ENCODE measurements at regions not wholly inside any gene's neighbourhood (a gene's known extent, or its start where the extent isn't known, plus 50 kb on each side); places are given as distances from the start of the nearest gene placed in this dataset.
A peak's percentile ranks its signal among the peaks of the same experiment; 100 is the strongest.

DNA sequence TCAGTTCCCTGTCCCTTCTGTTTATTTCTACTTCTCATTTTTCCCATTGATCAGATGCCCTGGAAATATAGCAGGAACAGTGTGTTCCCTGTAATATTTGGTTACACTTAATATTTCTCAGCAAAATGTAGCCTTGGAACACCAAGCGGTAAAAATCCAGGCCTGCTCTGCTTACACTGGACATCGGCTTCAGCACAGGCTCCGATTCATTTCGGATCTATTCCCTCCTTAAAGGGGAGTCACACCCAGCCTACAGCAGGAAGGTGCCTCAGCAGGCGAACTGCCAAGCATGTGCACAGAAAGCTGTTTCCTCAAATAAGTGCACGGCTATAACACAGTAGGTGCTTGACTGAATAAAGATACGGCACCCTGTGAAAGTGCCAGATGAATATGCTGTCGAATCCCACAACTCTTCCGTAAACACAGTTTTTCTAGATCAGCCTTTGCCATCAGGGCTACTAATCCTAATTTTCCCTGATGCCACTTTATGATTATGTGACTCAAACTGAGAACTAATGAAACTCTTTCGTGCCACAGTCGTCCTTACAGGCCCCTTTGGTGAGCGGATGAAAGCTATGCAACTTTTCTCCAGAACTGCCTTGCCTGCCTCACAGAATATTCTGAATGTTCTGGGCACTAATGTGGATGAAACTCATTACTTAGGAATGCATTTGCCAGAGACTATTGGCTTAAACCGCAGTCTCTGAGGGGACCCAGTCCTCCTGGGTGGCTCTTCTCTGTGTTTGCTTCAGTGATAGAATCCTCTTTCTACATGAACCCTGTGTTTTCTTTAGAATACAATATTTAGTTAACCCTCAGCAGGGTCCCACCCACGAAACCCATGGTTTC is 275.5 kb upstream of the RUNX1 start:
- intact Hi-C loops (cut with DNase I; ENCODE audit: low total_unique reads), result no loop called here
- Histone ChIP-seq H3K4me1 (peaks cover 8 to 16% of the 10 kb centered on the region in 2 donors), H3K36me3 (no peaks in the 10 kb centered on the region), H3K9me3 (no peaks in the 10 kb centered on the region), H3K4me3 (no peak overlapping the region), H3K27ac (peak overlapping the region; percentile 22 to 55 (median 38)), H3K27me3 (no peaks in the 10 kb centered on the region)
- TF ChIP-seq, protein P1, sequence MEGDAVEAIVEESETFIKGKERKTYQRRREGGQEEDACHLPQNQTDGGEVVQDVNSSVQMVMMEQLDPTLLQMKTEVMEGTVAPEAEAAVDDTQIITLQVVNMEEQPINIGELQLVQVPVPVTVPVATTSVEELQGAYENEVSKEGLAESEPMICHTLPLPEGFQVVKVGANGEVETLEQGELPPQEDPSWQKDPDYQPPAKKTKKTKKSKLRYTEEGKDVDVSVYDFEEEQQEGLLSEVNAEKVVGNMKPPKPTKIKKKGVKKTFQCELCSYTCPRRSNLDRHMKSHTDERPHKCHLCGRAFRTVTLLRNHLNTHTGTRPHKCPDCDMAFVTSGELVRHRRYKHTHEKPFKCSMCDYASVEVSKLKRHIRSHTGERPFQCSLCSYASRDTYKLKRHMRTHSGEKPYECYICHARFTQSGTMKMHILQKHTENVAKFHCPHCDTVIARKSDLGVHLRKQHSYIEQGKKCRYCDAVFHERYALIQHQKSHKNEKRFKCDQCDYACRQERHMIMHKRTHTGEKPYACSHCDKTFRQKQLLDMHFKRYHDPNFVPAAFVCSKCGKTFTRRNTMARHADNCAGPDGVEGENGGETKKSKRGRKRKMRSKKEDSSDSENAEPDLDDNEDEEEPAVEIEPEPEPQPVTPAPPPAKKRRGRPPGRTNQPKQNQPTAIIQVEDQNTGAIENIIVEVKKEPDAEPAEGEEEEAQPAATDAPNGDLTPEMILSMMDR (IDR thresholded peaks at IDR 0.05 in 4 of 5, conservative IDR thresholded peaks at IDR 0.05 in 1 of 5), result no peak
- TF ChIP-seq POLR2A (IDR thresholded peaks at IDR 0.05), result no peak
- DNase-seq (peak in 1 of 2 donors; percentile 2), ATAC-seq (peak; percentile 70 to 79)
- in situ Hi-C loops (cut with MboI; ENCODE audit: low sequenced_read_pairs in 4 of 4), result no loop called here

DNA sequence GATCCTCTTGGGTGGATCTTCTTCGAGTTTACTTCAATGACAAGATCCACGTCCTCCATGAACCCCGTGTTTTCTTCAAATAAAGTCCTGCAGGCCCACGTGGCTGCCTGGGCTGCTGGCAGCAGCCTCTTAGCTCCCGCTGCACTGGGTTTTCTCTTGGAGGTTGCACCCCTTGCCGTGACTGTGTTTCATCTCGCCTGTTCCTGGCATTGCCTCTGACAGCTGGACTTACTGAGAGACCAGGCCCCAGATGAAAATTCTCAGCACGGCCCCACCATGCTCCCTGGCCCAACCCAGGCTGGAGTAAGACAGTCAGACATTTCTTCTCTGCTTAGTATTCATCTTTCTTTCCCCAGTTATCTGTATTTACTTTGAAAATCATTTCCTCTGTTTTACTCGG is 274.8 kb upstream of the RUNX1 start:
- TF ChIP-seq POLR2A (IDR thresholded peaks at IDR 0.05), result no peak
- TF ChIP-seq, protein P1 (IDR thresholded peaks at IDR 0.05 in 4 of 5, conservative IDR thresholded peaks at IDR 0.05 in 1 of 5), result no peak
- ATAC-seq (peak; percentile 40 to 41), DNase-seq (peak; percentile 11 to 31)
- intact Hi-C loops (cut with DNase I; ENCODE audit: low total_unique reads) (no loop called here), in situ Hi-C loops (cut with MboI; ENCODE audit: low sequenced_read_pairs in 4 of 4) (no loop called here)
- no peak overlapping the region for H3K4me3 ChIP-seq
- no peaks in the 10 kb centered on the region for H3K27me3 ChIP-seq
- H3K4me1 ChIP-seq, result peaks cover 8 to 16% of the 10 kb centered on the region in 2 donors
- H3K36me3 ChIP-seq, result no peaks in the 10 kb centered on the region
- no peaks in the 10 kb centered on the region for H3K9me3 ChIP-seq
- H3K27ac ChIP-seq, result peak overlapping the region; percentile 22 to 55 (median 38)

DNA sequence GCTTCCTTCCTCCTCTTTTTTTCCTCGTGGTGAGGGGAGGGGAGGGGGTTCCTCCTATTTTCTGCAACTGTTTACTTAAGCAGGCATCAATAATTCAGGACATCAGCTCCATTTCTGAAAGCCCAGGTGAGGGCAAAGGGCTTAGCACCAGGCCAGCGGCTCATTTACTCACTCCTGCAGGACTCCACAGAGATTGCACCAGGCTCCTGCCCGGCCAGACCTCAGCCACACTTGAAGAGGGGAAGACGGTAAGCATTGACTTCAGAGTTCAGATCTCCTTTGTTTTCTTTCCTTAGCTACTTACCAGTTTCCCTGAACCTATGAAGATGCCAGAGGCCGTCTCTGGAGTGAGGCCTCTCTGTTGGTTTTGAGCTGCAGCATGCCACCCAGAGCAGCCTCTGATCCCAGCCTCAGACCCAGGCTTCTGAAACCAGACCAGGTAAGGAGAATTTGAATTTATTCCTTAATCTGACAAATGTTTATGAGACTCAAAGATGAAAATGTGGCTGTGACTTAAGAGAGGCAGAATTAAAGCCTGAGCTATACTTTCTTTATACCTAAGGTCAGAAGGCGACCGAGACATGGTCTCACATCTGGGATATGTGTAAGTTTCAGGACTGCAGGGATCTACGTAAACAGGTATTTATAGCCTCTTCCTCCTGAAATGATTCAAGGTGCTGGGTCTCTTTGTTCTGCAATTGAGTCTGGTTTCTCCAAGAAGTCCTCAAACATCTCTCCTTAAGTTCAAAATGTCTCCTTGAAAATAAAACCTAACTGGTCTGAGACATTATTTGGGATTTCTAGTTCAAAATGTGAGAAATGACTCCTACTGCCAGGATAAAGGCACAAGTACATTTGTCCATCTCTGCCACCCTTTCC is 272.5 kb upstream of the RUNX1 start:
- ATAC-seq, result no peak
- Histone ChIP-seq H3K4me1 (peaks cover 8 to 16% of the 10 kb centered on the region in 2 donors), H3K9me3 (no peaks in the 10 kb centered on the region), H3K36me3 (no peaks in the 10 kb centered on the region), H3K4me3 (no peak overlapping the region), H3K27me3 (no peaks in the 10 kb centered on the region), H3K27ac (no peak overlapping the region)
- in situ Hi-C loops (cut with MboI; ENCODE audit: low sequenced_read_pairs in 4 of 4) (no loop called here), intact Hi-C loops (cut with DNase I; ENCODE audit: low total_unique reads) (no loop called here)
- TF ChIP-seq POLR2A (IDR thresholded peaks at IDR 0.05), result no peak
- TF ChIP-seq, protein P1 (IDR thresholded peaks at IDR 0.05 in 4 of 5, conservative IDR thresholded peaks at IDR 0.05 in 1 of 5), result no peak
- no peak for DNase-seq

DNA sequence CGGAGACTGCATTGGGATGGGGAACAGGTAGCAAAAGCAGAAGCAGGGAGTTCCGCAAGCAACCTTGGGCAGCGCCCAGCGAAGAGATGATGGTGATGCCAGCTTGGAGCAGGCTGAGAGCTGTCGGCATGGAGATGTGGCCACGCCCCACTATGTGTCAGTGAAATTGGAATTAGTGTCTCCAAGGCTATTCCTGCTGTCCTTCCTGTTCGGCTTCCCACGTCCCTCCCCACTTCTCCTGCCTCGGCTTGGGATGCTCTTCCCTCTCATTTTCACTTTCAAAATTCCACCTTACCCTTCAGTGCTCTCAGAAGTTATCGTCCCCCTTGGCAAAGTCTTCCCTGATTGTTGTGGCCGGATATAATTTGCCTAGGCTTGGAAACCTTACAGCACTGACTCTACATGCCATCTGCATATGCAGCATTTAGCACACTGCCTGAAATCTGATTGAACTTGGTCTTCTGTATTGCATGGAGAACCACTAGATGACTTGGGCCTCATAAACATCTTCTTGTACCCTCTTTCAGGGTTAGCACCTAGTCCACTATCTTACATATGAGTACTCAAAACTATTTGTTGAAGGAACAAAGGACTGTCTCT is 270.7 kb upstream of the RUNX1 start:
- intact Hi-C loops (cut with DNase I; ENCODE audit: low total_unique reads), result no loop called here
- no peaks in the 10 kb centered on the region for H3K36me3 ChIP-seq
- no peak for ATAC-seq

More for the DNA sequence above, 270.7 kb upstream of the RUNX1 start:
- peaks cover 8 to 16% of the 10 kb centered on the region in 2 donors for H3K4me1 ChIP-seq
- no peak for TF ChIP-seq POLR2A (IDR thresholded peaks at IDR 0.05)
- TF ChIP-seq, protein P1 (IDR thresholded peaks at IDR 0.05 in 4 of 5, conservative IDR thresholded peaks at IDR 0.05 in 1 of 5), result no peak
- DNase-seq, result no peak
- in situ Hi-C loops (cut with MboI; ENCODE audit: low sequenced_read_pairs in 4 of 4), result no loop called here
- H3K27me3 ChIP-seq, result no peaks in the 10 kb centered on the region
- no peak overlapping the region for H3K27ac ChIP-seq
- H3K9me3 ChIP-seq, result no peaks in the 10 kb centered on the region
- no peak overlapping the region for H3K4me3 ChIP-seq
